Muscle layer of duodenum (tissue), 2 donors: ENCODE measurements at regions not wholly inside any gene's neighbourhood (a gene's known extent, or its start where the extent isn't known, plus 50 kb on each side); places are given as distances from the start of the nearest gene placed in this dataset.
"Not testable (repeated sequence)": the region's sequence is repeated elsewhere in the genome, so short reads cannot be mapped to it uniquely, and the experiment has no call there.

Experiments used
- H3K27ac ChIP-seq: one replicate; pipeline ENCODE4 v1.7.0; 2013; ENCODE audit warnings: mild to moderate bottlenecking, low read length
- H3K27me3 ChIP-seq: one replicate; pipeline ENCODE4 v1.7.0; 2013; ENCODE audit warnings: low read depth, mild to moderate bottlenecking, control low read depth, low read length
- H3K36me3 ChIP-seq, 2 donors: one replicate each; pipeline ENCODE4 v1.7.0; 2013; ENCODE audit warnings: low read length in 2 of 2, control low read depth in 1 of 2, mild to moderate bottlenecking in 1 of 2; ENCODE audit not compliant: insufficient read depth in 2 of 2, control insufficient read depth in 1 of 2
- H3K4me1 ChIP-seq, 2 donors: one replicate each; pipeline ENCODE4 v1.7.0; 2013; ENCODE audit warnings: low read length in 2 of 2, mild to moderate bottlenecking in 2 of 2, control low read depth in 1 of 2, moderate library complexity in 1 of 2; ENCODE audit not compliant: insufficient read depth in 2 of 2, control insufficient read depth in 1 of 2
- H3K4me3 ChIP-seq, 2 donors: one replicate each; pipeline ENCODE4 v1.7.0; 2013; ENCODE audit warnings: low read length in 2 of 2, low read depth in 1 of 2, mild to moderate bottlenecking in 1 of 2
- H3K9me3 ChIP-seq, 2 donors: one replicate each; pipeline ENCODE4 v1.7.0; 2013; ENCODE audit warnings: low read length in 2 of 2, control low read depth in 1 of 2, mild to moderate bottlenecking in 1 of 2; ENCODE audit not compliant: control insufficient read depth in 1 of 2
- donor health status: healthy.

- H3K4me3 ChIP-seq = no peak overlapping the region
- H3K36me3 ChIP-seq = no peaks in the 10 kb centered on the region
- H3K27ac ChIP-seq = no peak overlapping the region
- peaks cover 0 to 5% of the 10 kb centered on the region in 2 donors for H3K9me3 ChIP-seq
- H3K27me3 ChIP-seq = peaks cover 5% of the 10 kb centered on the region
- peaks cover 0 to 4% of the 10 kb centered on the region in 2 donors for H3K4me1 ChIP-seq
Measured at GRCh38 chr15:69917056-69917455, 180.7 kb downstream of the TLE3 start.

DNA sequence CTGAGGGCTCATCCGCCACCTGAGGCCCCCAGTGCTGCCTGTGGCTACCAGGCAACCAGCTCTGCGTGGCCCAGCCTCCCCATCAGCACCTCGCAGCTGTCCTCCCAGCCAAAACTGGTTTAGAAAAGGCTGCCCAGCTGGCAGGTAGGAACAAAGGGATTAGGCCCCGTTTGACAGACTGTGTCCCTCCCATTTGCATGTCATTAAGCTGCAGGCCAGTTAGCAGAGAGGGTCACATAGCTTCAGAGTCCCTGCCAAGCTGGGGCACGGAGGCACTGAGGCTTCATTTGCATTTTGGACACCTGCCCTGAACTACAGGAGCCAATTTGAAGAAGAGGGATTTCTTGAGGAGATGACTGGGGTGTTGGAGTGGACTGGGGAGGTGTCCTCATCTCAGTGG lies 177.9 kb downstream of the TLE3 start:
- Histone ChIP-seq H3K27ac (no peak overlapping the region), H3K27me3 (no peaks in the 10 kb centered on the region), H3K4me3 (no peak overlapping the region), H3K9me3 (peaks cover 12 to 14% of the 10 kb centered on the region in 2 donors), H3K4me1 (peaks cover 0 to 2% of the 10 kb centered on the region in 2 donors), H3K36me3 (no peaks in the 10 kb centered on the region)

GRCh38 chr15:69920221-69920620 lies 177.5 kb downstream of the TLE3 start:
- no peak overlapping the region for H3K27ac ChIP-seq
- no peaks in the 10 kb centered on the region for H3K36me3 ChIP-seq

GRCh38 chr15:69921626-69922619 lies 175.8 kb downstream of the TLE3 start:
- Histone ChIP-seq H3K4me1 (no peaks in the 10 kb centered on the region), H3K36me3 (no peaks in the 10 kb centered on the region), H3K27me3 (no peaks in the 10 kb centered on the region), H3K27ac (no peak overlapping the region), H3K4me3 (no peak overlapping the region), H3K9me3 (peaks cover 15 to 24% of the 10 kb centered on the region in 2 donors)

More at GRCh38 chr15:69920221-69920620, 177.5 kb downstream of the TLE3 start:
- H3K4me3 ChIP-seq = no peak overlapping the region
- H3K4me1 ChIP-seq = no peaks in the 10 kb centered on the region
- H3K27me3 ChIP-seq = no peaks in the 10 kb centered on the region
- H3K9me3 ChIP-seq = peaks cover 15 to 18% of the 10 kb centered on the region in 2 donors

GRCh38 chr15:69924531-69924930 lies 173.2 kb downstream of the TLE3 start:
- Histone ChIP-seq H3K27me3 (no peaks in the 10 kb centered on the region), H3K9me3 (peaks cover 15 to 24% of the 10 kb centered on the region in 2 donors), H3K4me3 (peak overlapping the region in 1 of 2 donors; percentile 6)

GRCh38 chr15:69926006-69926405 lies 171.7 kb downstream of the TLE3 start:
- no peak overlapping the region for H3K27ac ChIP-seq
- no peaks in the 10 kb centered on the region for H3K27me3 ChIP-seq
- H3K4me3 ChIP-seq = no peak overlapping the region
- H3K4me1 ChIP-seq = no peaks in the 10 kb centered on the region
- H3K36me3 ChIP-seq = no peaks in the 10 kb centered on the region
- H3K9me3 ChIP-seq = peaks cover 15 to 22% of the 10 kb centered on the region in 2 donors

More at GRCh38 chr15:69924531-69924930, 173.2 kb downstream of the TLE3 start:
- Histone ChIP-seq H3K36me3 (no peaks in the 10 kb centered on the region), H3K4me1 (no peaks in the 10 kb centered on the region), H3K27ac (no peak overlapping the region)

DNA sequence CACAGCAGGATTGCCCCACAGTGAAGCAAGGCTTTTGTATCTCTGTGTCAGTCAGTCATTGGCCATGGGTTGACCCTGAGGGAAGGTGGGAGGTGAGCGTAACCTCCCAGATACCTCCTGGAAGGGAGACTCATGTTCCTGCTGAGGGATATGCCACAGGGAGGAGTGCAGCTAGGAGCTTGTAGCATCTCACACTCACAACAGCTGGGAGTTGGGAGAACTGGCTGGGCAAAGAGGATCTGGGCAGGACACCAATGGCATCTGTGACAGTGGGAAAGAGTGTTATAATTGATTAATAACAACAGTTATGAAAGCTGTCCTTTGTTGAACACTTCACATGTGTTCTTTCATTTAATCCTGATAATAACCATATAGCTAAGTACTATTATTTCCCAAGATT lies 171.0 kb downstream of the TLE3 start:
- no peaks in the 10 kb centered on the region for H3K27me3 ChIP-seq
- no peaks in the 10 kb centered on the region for H3K4me1 ChIP-seq
- no peak overlapping the region for H3K4me3 ChIP-seq
- H3K27ac ChIP-seq = no peak overlapping the region
- H3K9me3 ChIP-seq = peaks cover 15 to 19% of the 10 kb centered on the region in 2 donors
- no peaks in the 10 kb centered on the region for H3K36me3 ChIP-seq

DNA sequence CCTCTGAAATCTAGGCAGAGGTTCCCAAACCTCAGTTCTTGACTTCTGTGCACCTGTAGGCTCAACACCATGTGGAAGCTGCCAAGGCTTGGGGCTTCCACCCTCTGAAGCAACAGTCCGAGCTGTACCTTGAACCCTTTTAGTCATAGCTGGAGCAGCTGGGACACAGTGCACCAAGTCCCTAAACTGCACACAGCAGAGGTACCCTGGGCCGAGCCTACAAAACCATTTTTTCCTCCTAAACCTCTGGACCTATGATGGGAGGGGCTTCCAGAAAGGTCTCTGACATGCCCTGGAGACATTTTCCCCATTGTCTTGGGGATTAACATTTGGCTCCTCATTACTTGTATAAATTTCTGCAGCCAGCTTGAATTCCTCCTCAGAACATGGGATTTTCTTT lies 168.8 kb downstream of the TLE3 start:
- H3K27ac ChIP-seq, H3K27me3 ChIP-seq, H3K4me3 ChIP-seq, H3K4me1 ChIP-seq, H3K36me3 ChIP-seq: not testable (repeated sequence)
- H3K9me3 ChIP-seq = peaks cover 12 to 19% of the 10 kb centered on the region in 2 donors

DNA sequence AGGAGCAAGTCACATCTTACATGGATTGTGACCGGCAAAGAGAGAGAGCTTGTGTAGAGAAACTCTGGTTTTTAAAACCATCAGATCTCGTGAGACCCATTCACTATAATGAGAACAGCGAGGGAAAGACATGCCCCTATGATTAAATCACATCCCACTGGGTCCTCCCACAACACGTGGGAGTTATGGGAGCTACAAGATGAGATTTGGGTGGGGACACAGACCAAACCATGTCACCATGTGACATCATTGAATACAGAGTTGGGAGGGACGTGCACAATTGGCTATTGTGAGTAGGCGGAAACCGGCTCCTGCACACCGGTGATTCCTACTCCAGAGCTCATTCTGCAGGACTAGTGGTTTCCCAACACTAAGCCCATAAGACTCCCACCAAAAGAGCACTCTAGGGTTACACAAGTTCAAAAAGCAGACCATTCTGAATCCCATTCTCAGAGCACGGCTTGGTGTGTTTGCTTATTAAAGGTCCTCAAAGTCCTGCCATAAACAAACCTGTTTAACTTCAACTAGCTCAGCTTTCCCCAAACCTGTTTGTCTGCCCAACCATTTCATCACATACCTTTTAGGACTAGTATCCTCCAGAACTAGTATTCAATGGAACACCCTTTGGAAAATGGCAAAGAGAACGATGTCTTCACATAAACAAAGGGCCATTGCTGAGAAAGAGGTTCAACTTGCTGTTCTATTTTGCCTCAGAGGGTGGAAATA lies 167.6 kb downstream of the TLE3 start:
- H3K36me3 ChIP-seq = no peaks in the 10 kb centered on the region
- H3K4me1 ChIP-seq = no peaks in the 10 kb centered on the region
- no peaks in the 10 kb centered on the region for H3K27me3 ChIP-seq
- no peak overlapping the region for H3K27ac ChIP-seq
- H3K4me3 ChIP-seq = no peak overlapping the region
- peaks cover under 1 to 18% of the 10 kb centered on the region in 2 donors for H3K9me3 ChIP-seq

DNA sequence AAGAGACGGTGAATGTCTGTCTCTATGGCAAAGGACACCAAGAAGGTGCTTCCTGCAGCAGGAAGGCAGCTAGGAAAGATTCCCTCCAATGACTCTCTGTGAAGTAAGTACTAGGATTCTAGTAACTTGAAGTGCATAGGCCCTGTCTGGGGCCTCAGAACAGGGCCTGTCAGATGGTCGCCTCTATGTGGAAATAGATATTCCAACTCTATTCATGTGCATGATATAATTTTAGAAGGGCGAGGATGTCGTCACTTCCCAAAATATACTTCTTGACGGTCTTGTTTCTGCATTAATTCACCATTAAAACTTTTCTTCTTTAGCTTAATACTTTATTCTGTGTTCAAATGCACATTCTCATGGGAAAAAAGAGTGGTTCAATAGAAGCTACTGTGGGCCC lies 167.0 kb downstream of the TLE3 start:
- no peaks in the 10 kb centered on the region for H3K27me3 ChIP-seq
- peaks cover 2 to 17% of the 10 kb centered on the region in 2 donors for H3K9me3 ChIP-seq
- H3K36me3 ChIP-seq = no peaks in the 10 kb centered on the region
- H3K27ac ChIP-seq = no peak overlapping the region
- no peak overlapping the region for H3K4me3 ChIP-seq
- no peaks in the 10 kb centered on the region for H3K4me1 ChIP-seq

DNA sequence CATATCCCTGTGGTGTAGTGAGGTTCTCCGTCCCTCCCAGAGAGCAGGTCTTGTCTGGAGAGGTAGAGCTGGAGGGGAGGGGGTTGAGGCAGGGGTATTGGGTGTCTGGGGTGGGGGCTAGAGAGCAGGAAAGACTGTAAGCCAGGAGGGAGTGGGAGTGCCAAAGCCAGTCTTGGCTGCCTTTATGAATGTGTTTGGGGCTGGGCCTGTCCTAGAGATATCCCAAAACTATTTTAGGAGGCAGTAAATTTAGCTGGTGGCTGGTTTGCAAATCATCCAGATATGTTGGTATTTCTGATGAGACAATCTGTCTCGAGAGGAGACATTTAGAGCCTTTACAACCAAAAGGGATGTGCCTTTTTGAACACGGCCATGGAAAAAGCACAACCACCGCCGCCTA lies 166.6 kb downstream of the TLE3 start:
- Histone ChIP-seq H3K27ac (no peak overlapping the region), H3K9me3 (peaks cover 5 to 18% of the 10 kb centered on the region in 2 donors)

More for the DNA sequence above, 166.6 kb downstream of the TLE3 start:
- Histone ChIP-seq H3K36me3 (no peaks in the 10 kb centered on the region), H3K27me3 (no peaks in the 10 kb centered on the region), H3K4me3 (no peak overlapping the region), H3K4me1 (no peaks in the 10 kb centered on the region)
